ENCODE measurements at regions not wholly inside any gene's neighbourhood (a gene's known extent, or its start where the extent isn't known, plus 50 kb on each side); places are given as distances from the start of the nearest gene placed in this dataset.

- DNase-seq, result no peak
Observed at GRCh38 chr18:79628416-79629248, 51.0 kb upstream of the CTDP1 start.

GRCh38 chr18:79629249-79629558, 50.4 kb upstream of the CTDP1 start:
- no peak for DNase-seq

GRCh38 chr18:79629606-79630005, 50.0 kb upstream of the CTDP1 start:
- no peak for DNase-seq

Measured in fibroblast of skin of abdomen (primary cell).